EH (cell line): ENCODE measurements at regions not wholly inside any gene's neighbourhood (a gene's known extent, or its start where the extent isn't known, plus 50 kb on each side); places are given as distances from the start of the nearest gene placed in this dataset.
A peak's percentile ranks its signal among the peaks of the same experiment; 100 is the strongest.

Experiments
- DNase-seq: peaks from one replicate; pipeline ENCODE4 v3.0.0-alpha.2; 2015; ENCODE audit warnings: low read depth

- DNase-seq, result no peak
Measured at GRCh38 chr3:139870000-139870675, 64.8 kb upstream of the CLSTN2 start.

- no peak for DNase-seq
Measured at GRCh38 chr3:139868773-139869172, 66.2 kb upstream of the CLSTN2 start.

GRCh38 chr3:139848660-139849059 is 86.3 kb upstream of the CLSTN2 start:
- DNase-seq, result no peak

- DNase-seq, result no peak
Measured at GRCh38 chr3:139846729-139847128, 88.3 kb upstream of the CLSTN2 start.

GRCh38 chr3:139839659-139840058 is 95.3 kb upstream of the CLSTN2 start:
- no peak for DNase-seq

- DNase-seq, result no peak
Measured at GRCh38 chr3:139839014-139839413, 96.0 kb upstream of the CLSTN2 start.

- DNase-seq, result no peak
Measured at GRCh38 chr3:139838269-139838957, 96.6 kb upstream of the CLSTN2 start.

GRCh38 chr3:139836698-139837464 is 98.1 kb upstream of the CLSTN2 start:
- no peak for DNase-seq

GRCh38 chr3:139835830-139836683 is 98.9 kb upstream of the CLSTN2 start:
- no peak for DNase-seq

- DNase-seq, result no peak
Measured at GRCh38 chr3:139832998-139833397, 102.0 kb upstream of the CLSTN2 start.

- no peak for DNase-seq
Measured at GRCh38 chr3:139830817-139831216, 104.2 kb upstream of the CLSTN2 start.

- no peak for DNase-seq
Measured at GRCh38 chr3:139827833-139828232, 107.2 kb upstream of the CLSTN2 start.

GRCh38 chr3:139824864-139825263 is 110.1 kb upstream of the CLSTN2 start:
- no peak for DNase-seq

- DNase-seq, result no peak
Measured at GRCh38 chr3:139814646-139815045, 120.3 kb upstream of the CLSTN2 start.

- peak; percentile 36 for DNase-seq
Measured at GRCh38 chr3:139811331-139811730, 123.7 kb upstream of the CLSTN2 start.

GRCh38 chr3:139808201-139808600 is 126.8 kb upstream of the CLSTN2 start:
- no peak for DNase-seq

GRCh38 chr3:139803294-139803693 is 125.5 kb upstream of the NMNAT3 start:
- DNase-seq, result no peak

- DNase-seq, result peak; percentile 55
Measured at GRCh38 chr3:139797724-139798343, 120.1 kb upstream of the NMNAT3 start.

- DNase-seq, result peak; percentile 12
Measured at GRCh38 chr3:139794469-139795265, 116.9 kb upstream of the NMNAT3 start.

- DNase-seq, result no peak
Measured at GRCh38 chr3:139793408-139793807, 115.6 kb upstream of the NMNAT3 start.

- DNase-seq, result peak; percentile 5
Measured at GRCh38 chr3:139780593-139780992, 102.8 kb upstream of the NMNAT3 start.
